Activated CD4-positive, alpha-beta T cell treated with anti-CD3 and anti-CD28 coated beads for 1 hour (primary cell): ENCODE measurements at regions not wholly inside any gene's neighbourhood (a gene's known extent, or its start where the extent isn't known, plus 50 kb on each side); places are given as distances from the start of the nearest gene placed in this dataset.

Source experiments
- DNase-seq: peaks from one replicate; pipeline ENCODE4 v3.0.0-alpha.2; 2020

DNA sequence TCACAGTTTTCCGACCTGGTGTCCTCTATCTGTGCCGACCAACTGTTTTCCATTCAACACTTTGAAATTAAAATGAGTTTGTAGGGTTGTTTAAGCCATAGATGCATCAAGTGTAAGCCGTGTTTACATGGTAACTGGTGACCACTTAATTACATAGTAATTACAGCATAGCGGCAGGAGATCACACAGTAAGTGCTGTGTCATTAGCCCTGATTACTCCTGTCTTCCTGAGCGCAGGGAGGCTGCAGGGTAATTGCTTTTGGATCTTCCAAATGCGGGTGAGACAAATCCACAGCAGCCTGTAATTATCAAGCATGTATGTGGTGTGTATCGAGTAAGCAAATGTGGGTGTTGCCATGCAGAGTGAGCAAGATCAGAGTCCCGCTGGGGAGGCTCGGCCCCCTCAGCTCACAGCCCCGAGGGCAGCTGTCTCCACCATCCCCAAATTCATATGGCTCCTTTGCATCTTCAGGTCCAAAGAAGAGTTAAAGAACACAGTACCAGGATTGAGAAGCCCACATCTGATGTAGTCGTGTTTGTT, 71.5 kb upstream of the HDAC4 start:
- no peak for DNase-seq

DNA sequence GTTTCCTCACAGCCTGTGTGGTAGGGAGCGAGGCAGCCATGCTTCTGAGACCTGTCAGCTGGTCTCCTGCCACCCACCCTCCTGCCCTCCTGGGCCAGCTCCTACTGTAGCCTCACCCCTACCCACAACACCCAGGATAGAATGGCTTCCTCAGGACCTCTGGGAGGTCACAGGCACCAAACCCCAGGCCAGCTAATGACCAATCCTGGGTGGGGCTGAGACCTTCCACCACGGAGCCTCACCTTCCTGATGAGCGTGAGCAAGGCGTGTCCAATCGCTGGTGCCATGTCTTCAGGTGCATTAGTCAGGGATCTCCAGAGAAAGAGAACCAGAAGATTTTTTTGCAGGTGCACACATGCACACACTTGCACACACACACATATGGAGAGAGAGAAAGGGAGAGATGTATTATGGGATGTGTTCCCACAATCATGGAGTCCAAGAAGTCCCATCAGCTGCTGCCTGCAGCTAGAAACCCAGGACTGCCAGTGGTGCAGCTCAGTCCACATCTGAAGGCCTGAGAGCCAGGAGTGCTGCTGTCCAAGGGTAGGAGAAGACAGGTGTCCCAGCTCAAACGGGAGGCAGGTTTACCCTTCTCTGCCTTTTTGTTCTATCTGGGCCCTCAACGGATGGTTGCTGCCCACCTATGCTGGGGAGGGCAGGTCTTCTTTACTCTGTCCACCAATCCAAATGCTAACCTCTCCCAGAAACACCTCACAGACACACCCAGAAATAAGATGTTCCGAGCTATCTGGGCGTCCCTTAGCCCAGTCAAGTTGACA, 70.4 kb upstream of the HDAC4 start:
- DNase-seq: no peak

GRCh38 chr2:239470151-239470900, 69.5 kb upstream of the HDAC4 start:
- no peak for DNase-seq

DNA sequence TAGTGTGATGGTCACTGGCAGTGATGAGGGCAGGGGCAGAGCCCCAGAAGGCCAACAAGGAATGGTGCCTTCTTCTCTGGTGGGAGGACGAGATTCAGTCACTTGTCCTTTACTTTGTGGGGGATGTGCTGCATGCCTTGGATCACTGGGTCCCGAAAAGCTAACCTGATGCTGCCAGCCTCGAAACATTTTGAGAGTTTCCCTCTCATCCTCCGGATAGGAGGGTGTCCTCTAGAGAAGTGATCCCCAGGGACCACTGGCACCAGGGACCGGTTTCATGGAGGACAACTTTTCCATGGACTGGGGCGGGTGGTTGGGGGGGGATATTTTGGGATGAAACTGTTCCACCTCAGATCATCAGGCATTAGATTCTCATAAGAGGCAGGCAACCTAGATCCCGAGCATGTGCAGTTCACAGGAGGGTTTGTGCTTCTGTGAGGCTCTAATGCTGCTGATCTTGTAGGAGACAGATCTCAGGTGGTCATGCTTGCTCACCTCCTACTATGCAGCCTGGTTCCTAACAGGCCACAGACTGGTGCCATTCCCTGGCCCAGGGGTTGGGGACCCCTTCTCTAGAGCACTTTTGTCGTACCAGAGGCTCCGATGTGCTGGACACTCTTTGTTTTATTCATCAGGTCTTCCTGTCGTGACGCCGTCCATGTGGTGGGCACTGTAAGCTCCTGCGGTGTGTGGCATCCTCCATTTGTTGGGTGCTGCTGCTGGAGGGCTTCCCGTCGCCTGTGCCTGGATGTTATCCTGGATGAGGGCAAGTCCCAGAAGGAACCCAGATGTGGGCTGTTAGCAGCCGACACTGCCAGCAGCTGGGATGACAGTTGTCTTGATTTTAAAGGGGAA, 68.5 kb upstream of the HDAC4 start:
- no peak for DNase-seq

- DNase-seq: no peak
Measured at GRCh38 chr2:239468491-239469105, 67.8 kb upstream of the HDAC4 start.

- no peak for DNase-seq
Measured at GRCh38 chr2:239467956-239468490, 67.2 kb upstream of the HDAC4 start.

DNA sequence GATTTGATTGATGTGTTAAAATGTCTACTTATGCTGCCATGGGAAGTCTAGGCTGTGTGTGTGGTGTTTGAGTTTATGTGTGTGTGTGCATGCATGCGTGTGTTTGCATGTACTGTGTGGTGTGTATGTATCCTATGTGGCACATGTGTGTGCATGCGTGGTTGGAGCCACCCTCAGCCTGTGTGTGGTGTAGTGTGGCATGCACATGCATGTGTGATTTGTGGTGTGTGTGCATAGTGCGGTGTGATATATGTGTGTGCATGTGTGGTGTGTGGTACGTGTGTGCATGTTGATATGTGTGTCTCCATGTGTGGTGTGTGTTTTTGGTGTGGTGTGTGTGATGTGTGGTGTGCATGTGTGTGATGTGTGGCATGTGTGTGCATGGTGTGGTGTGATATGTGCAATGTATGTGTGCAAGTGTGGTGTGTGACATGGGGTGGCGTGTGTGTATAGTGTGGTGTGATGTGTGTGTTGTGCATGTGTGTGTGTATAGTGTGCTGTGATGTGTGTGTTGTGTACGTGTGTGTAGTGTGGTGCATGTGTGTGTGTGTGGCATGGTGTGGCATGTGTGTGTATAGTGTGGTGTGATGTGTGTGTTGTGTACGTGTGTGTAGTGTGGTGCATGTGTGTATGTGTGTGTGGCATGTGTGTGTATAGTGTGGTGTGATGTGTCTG, 66.6 kb upstream of the HDAC4 start:
- DNase-seq: no peak

DNA sequence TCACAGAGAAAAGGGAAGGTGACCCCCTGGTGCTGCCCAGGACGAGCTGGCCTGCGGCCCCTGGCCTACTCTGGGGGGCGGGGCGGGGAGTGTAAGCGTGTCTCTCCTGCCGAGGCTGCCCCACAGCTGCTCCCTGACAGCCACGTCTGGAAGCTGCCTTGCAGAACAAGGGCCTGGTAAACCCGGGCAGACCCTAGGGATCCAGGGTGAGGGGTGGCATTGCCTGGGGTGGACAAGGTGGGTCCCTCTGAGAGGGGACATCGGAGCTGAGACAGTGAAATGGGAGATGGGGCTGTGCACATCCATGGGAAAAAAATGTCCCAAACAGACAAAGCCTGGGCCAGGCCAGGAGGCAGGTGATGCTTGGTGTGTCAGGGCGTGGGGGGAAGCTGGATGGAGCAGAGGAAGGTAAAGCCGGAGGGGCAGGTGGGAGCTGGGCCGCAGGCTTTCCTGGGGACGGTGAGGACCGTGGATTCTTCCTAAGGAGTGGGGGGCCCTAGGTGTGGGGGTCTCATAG, 66.0 kb upstream of the HDAC4 start:
- no peak for DNase-seq

- no peak for DNase-seq
Measured at GRCh38 chr2:239466061-239466754, 65.4 kb upstream of the HDAC4 start.

- no peak for DNase-seq
Measured at GRCh38 chr2:239465017-239466001, 64.5 kb upstream of the HDAC4 start.

GRCh38 chr2:239464166-239465016, 63.6 kb upstream of the HDAC4 start:
- no peak for DNase-seq

DNA sequence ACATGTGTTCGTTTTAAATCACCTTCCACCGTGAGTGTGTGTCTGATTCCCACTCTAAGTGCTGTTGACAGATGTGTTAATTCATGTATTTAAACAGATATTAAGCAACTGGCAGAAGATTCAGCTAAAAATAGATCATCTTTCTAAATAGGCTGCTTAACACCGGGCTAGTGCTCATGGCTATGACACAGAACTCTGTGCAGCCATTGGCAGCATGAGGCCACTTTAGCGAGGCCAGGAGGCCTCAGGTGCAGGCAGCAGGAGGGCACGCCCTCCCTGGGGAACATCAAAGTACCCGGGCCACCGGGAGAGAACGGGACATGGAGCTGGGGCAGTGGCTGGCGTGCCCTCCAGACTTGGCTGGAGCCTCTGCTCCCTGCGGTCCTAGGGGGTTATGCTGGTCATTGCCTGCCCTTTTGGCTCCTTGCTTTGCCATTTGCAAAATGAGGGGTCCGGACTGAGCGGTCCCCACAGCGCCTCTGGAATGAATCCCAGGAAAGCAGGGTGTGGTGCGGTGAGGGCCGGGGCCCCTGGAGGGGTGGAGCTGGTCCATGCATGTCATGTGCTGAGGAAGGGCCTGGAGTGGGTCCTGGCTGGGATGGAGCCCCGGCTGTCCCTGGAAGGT, 62.8 kb upstream of the HDAC4 start:
- no peak for DNase-seq

- DNase-seq: peak; percentile 3
Measured at GRCh38 chr2:239462671-239463506, 62.1 kb upstream of the HDAC4 start.

DNA sequence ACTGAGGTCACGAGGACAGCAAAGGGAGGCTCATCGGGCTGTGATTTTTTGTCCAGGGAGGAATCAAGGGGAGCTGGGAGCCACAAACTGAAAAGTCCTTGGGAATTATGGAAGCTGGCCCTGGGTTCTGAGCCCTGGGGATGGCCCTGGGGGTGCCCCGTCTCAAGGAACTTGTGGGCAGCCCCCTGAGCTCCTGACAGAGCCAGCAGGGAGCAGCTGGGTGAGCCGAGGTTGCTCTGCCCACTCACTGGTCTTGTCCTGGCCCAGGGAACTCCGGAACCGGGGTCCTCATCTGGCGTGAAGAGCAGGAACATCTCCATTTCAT, 61.3 kb upstream of the HDAC4 start:
- DNase-seq: no peak

DNA sequence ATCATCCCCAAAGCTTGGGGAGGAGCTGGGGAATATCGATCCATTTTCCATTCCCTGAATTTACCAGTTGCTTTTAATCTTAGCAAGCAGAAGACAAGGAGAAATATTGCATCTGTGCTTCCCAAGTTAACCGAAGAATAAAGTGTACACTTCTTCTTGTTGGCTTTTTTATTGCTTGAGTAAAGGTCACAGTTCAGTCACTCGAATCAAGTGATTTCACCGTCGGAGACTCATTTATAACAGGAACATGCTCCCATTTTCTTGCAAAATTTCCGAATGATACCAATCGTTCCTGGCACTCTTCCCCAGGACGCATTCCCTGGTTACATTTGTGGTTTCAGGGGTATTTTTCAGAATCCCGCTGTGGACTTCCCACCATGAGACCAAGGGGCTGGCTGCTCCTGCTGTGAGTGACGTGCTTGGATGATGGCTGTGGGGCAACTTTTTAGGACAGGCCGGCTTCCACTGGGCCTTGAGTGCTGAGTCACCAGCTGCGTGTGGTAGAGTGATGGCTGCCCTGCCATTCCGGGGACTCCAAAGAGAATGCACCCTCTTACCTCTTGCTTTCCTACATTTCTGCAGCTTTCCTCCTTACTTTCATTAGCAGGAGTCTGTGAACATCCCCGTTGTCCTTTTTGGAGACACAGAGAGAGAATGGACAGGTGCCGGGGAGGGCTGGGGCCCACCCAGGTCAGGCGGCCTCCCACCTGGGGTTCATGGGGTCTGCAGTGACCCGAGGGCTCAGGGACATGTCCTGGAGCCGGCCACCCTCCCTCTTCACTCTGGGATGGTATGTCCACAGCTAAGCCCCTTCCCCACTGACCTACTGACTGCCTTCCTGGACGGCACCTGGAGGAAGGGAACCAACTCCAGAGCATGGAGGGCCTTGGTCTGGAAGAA, 60.7 kb upstream of the HDAC4 start:
- DNase-seq: peak; percentile 4

- DNase-seq: no peak
Measured at GRCh38 chr2:239460780-239461179, 60.0 kb upstream of the HDAC4 start.
